Adrenal gland (tissue), 9 donors: ENCODE measurements at regions not wholly inside any gene's neighbourhood (a gene's known extent, or its start where the extent isn't known, plus 50 kb on each side); places are given as distances from the start of the nearest gene placed in this dataset.
A peak's percentile ranks its signal among the peaks of the same experiment; 100 is the strongest.

ENCODE experiments used
- DNase-seq, 7 donors: peaks; one replicate each; pipeline ENCODE4 v3.0.0-alpha.2; 2019 to 2020
- H3K27ac ChIP-seq, 5 donors: fragments of 200-600 bp; sonication (generic) in 4 of 5; 1 replicate in 3 of 5; 2 replicates in 2 of 5; pipeline versions ENCODE4 v1.5.1 to v1.8.0; 2016 to 2020; ENCODE audit warnings: mild to moderate bottlenecking in 1 of 5
- H3K27me3 ChIP-seq: fragments of 200-600 bp; 2 replicates; pipeline ENCODE4 v1.8.0; 2021
- H3K36me3 ChIP-seq, 2 donors: fragments of 200-600 bp; replicated peaks in 1 of 2; 1 replicate in 1 of 2; 2 replicates in 1 of 2; pipeline versions ENCODE4 v1.5.1 to v1.8.0; 2018 to 2022
- H3K4me1 ChIP-seq, 2 donors: fragments of 200-600 bp; replicated peaks in 1 of 2; 1 replicate in 1 of 2; 2 replicates in 1 of 2; pipeline versions ENCODE4 v1.5.1 to v1.8.0; 2018 to 2021
- H3K4me3 ChIP-seq, 4 donors: fragments of 200-600 bp; sonication (generic) in 3 of 4; one replicate each; pipeline ENCODE4 v1.5.1; 2016 to 2018
- H3K9me3 ChIP-seq, 3 donors: fragments of 200-600 bp; sonication (generic) in 1 of 3; replicated peaks in 1 of 3; 1 replicate in 2 of 3; 2 replicates in 1 of 3; pipeline versions ENCODE4 v1.5.1 to v1.8.0; 2016 to 2021
- POLR2A ChIP-seq, 2 donors: fragments of 450-650 bp; IDR thresholded peaks; one replicate each; pipeline ENCODE4 v1.6.1; 2017; ENCODE audit warnings: antibody characterized with exemption in 2 of 2, mild to moderate bottlenecking in 2 of 2, moderate library complexity in 1 of 2
- WGBS, 4 donors: extraction: QIAGEN DNeasy Blood & Tissue Kit in 2 of 4; methylation state at CpG; one replicate each; pipeline versions ENCODE4 v1.1.5 to v1.1.7; 2013 to 2017; 5-methylcytosine and 5-hydroxymethylcytosine counted together
- intact Hi-C, 2 donors: fragments of 100-400 bp; cut with DNase I; formaldehyde crosslinking; loops; one replicate each; pipeline versions ENCODE4 v1.14.1 to v1.15.0; 2022 to 2023
- TF ChIP-seq, protein P1 (sequence below), 6 experiments: fragments of 450-650 bp in 4 of 6; fragments of 200-600 bp in 2 of 6; sonication (generic) in 1 of 6; IDR thresholded peaks; 1 replicate in 5 of 6; 2 replicates in 1 of 6; pipeline versions ENCODE4 v1.5.1 to v1.8.0; 2016 to 2021; ENCODE audit warnings: antibody characterized with exemption in 6 of 6, mild to moderate bottlenecking in 2 of 6, moderate library complexity in 1 of 6
- donor health status: healthy with polysubstance abuse.
- donor health status: Bipolar disorder and iron deficiency.
- donor health status: DM: yes; HTN: yes; CAD: no.
- donor health status: DM: no; HTN: no; CAD: no.
- donor health status: DM: no; HTN: no; CAD: no.

DNA sequence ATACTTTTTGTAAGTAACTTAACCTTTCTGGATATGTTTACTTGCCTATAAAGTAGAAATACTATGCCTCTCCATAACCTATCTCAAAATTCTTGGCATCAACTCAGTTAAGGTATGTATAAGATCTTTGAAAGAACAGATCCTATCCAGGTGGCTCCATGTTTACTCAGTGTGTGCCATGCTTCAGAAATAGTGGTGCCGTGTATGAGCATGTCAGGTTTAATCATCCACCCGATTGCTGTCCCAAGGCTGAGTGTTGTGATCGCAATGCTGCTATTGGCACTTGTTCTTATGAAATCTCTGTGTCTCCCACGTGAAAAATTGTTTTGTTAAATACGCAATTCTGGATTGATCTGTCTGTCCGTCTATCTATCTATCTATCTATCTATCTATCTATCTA is 85.9 kb upstream of the SNX19 start:
- intact Hi-C loops: no loop called here
- H3K4me3 ChIP-seq: no peak overlapping the region
- peaks cover 6% of the 10 kb centered on the region for H3K27me3 ChIP-seq
- 77 to 88% (median 85%) methylated on average over 6 of the region's 6 CpGs for WGBS, 4 donors
- no peak overlapping the region for H3K27ac ChIP-seq
- DNase-seq: no peak
- no peaks in the 10 kb centered on the region for H3K4me1 ChIP-seq
- no peaks in the 10 kb centered on the region for H3K9me3 ChIP-seq
- TF ChIP-seq, protein P1, sequence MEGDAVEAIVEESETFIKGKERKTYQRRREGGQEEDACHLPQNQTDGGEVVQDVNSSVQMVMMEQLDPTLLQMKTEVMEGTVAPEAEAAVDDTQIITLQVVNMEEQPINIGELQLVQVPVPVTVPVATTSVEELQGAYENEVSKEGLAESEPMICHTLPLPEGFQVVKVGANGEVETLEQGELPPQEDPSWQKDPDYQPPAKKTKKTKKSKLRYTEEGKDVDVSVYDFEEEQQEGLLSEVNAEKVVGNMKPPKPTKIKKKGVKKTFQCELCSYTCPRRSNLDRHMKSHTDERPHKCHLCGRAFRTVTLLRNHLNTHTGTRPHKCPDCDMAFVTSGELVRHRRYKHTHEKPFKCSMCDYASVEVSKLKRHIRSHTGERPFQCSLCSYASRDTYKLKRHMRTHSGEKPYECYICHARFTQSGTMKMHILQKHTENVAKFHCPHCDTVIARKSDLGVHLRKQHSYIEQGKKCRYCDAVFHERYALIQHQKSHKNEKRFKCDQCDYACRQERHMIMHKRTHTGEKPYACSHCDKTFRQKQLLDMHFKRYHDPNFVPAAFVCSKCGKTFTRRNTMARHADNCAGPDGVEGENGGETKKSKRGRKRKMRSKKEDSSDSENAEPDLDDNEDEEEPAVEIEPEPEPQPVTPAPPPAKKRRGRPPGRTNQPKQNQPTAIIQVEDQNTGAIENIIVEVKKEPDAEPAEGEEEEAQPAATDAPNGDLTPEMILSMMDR (IDR thresholded peaks at IDR 0.05): no peak
- no peaks in the 10 kb centered on the region for H3K36me3 ChIP-seq

- Histone ChIP-seq H3K27ac (no peak overlapping the region), H3K36me3 (no peaks in the 10 kb centered on the region), H3K27me3 (peaks cover 6% of the 10 kb centered on the region), H3K4me1 (no peaks in the 10 kb centered on the region), H3K4me3 (no peak overlapping the region), H3K9me3 (no peaks in the 10 kb centered on the region)
- DNase-seq: no peak
- intact Hi-C loops: no loop called here
- 88 to 95% (median 90%) methylated on average over 3 of the region's 3 CpGs for WGBS, 4 donors
- no peak for TF ChIP-seq POLR2A (IDR thresholded peaks at IDR 0.05)
- TF ChIP-seq, protein P1 (IDR thresholded peaks at IDR 0.05): no peak
These were observed 89.5 kb upstream of the SNX19 start for GRCh38 chr11:131005829-131006228.

DNA sequence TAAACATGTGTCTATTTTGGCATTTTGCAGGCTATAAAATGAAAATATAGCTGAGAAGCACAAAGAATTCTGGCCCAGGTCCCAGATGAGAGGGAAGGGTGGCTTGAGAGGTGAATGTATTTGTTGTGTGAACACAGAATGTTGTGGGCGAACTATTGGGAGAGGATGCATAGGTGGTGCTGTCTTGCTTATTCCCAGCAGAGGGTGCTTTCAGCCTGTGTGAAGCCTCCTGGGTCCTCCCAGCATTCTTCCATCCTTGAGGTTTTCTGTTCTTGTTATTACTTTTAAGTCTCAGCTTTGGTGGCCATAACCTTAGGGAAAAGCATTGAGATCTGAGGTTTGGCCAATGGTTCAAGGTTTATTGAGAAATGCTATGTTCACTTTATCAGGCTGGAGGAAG is 108.7 kb upstream of the SNX19 start:
- TF ChIP-seq, protein P1 (IDR thresholded peaks at IDR 0.05): peak; percentile 19 to 46 (median 38)
- no peak for TF ChIP-seq POLR2A (IDR thresholded peaks at IDR 0.05)
- Histone ChIP-seq H3K4me3 (no peak overlapping the region), H3K36me3 (no peaks in the 10 kb centered on the region), H3K9me3 (no peaks in the 10 kb centered on the region), H3K4me1 (no peaks in the 10 kb centered on the region), H3K27ac (no peak overlapping the region), H3K27me3 (no peaks in the 10 kb centered on the region)
- intact Hi-C loops: no loop called here
- peak in 4 of 7 donors; percentile 22 to 34 (median 24) for DNase-seq
- 33 to 59% (median 45%) methylated on average over 1 of the region's 1 CpG for WGBS, 4 donors

DNA sequence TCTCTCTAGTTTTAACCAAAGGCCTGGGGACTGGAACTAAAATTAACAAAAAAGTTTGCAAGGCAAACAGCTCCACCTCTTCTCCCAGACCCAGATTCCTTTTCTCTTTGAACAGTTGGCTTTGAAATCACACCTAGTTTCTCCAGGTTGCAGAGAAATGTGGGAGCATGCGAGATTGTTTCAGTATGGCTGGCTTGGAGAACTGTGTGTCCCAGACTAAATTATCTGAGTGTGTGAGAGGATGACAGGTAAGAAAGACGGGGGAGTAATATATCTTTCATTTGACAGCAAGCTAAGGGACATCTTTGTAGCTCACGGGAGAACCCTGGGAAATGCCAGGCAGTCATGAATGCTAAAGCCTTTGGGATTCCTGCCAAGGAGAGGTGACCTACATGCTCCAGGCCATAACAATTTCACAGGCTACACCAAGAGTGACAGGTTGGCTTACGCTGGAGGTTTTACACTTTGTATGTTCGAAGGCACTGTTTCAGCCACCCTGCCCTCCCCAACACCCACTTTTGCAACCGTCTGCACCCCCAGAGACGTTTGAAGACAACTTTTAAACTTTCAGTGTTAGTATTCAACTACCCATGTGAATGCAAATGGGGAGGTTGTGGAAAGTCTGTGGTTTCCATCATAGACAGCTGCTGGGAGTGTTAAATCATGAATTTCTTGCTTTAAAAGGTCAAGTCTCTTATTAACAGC is 109.3 kb upstream of the SNX19 start:
- no peak overlapping the region for H3K4me3 ChIP-seq
- no peak for TF ChIP-seq POLR2A (IDR thresholded peaks at IDR 0.05)
- TF ChIP-seq, protein P1 (IDR thresholded peaks at IDR 0.05): no peak

More for the DNA sequence above, 109.3 kb upstream of the SNX19 start:
- Histone ChIP-seq H3K27ac (no peak overlapping the region), H3K9me3 (no peaks in the 10 kb centered on the region), H3K27me3 (no peaks in the 10 kb centered on the region), H3K4me1 (no peaks in the 10 kb centered on the region), H3K36me3 (no peaks in the 10 kb centered on the region)
- WGBS, 4 donors: 41 to 52% (median 44%) methylated on average over 7 of the region's 7 CpGs
- intact Hi-C loops: no loop called here
- peak in 2 of 7 donors; percentile 11 to 15 for DNase-seq
